Esophagus muscularis mucosa (tissue), 4 donors: ENCODE measurements at regions not wholly inside any gene's neighbourhood (a gene's known extent, or its start where the extent isn't known, plus 50 kb on each side); places are given as distances from the start of the nearest gene placed in this dataset.

Experiments used
- EP300 ChIP-seq: sonication (generic); formaldehyde crosslinking; IDR thresholded peaks from one replicate; pipeline ENCODE4 v1.6.1; 2017; ENCODE audit warnings: antibody characterized with exemption
- POLR2A ChIP-seq: fragments of 450-650 bp; IDR thresholded peaks from one replicate; pipeline ENCODE4 v1.6.1; 2017; ENCODE audit warnings: antibody characterized with exemption, moderate library complexity, mild to moderate bottlenecking, low read depth
- POLR2AphosphoS5 ChIP-seq, 2 donors: sonication (generic); formaldehyde crosslinking; IDR thresholded peaks; one replicate each; pipeline ENCODE4 v1.6.1; 2017; ENCODE audit warnings: antibody characterized with exemption in 2 of 2
- TF ChIP-seq, protein P1 (sequence below), 3 experiments: fragments of 200-600 bp in 2 of 3; fragments of 450-650 bp in 1 of 3; sonication (generic) in 2 of 3; IDR thresholded peaks; one replicate each; pipeline ENCODE4 v1.5.1; 2017 to 2019; ENCODE audit warnings: antibody characterized with exemption in 3 of 3, mild to moderate bottlenecking in 2 of 3, moderate library complexity in 1 of 3

DNA sequence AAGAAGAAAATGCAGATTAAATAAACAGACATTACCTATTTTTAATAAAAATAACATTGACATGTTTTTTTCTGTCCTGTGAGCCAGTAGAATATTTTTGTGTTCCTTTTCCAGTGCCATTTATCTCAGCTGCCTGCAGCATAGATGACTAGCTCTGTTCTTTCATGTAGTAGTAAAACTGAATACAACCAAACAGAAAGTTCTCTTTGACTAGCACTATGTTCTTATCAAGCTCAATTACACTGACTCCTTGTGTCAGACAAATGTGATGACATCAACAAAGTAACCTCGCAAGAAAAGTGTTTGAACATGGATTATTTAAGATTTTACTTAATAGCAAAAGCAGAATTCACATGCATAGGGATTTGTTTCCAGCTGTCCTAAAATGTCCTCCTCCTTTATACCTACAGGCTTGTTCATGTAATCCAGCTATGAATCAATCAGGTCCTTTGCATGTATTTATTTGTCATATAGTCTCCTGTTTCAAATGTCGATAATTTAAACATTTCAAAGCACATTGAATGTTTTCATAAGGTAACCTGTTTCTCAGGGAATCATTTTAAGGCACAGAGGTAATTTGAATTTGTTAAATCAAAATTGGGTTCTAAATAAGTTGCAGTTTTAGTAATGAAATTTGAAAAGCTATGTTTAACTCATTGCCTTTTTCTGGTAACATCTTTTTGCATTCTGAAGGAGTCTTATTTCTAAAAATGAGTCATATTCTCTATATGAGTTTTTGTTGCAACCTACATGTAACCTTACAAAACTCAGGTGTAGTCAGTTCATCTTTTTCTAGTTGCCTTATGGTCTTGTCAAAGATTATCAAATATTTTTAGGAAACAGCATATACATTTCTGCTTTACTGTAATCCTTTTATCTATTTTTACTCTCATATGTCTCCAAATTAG lies 215.3 kb upstream of the GULP1 start:
- TF ChIP-seq, protein P1, sequence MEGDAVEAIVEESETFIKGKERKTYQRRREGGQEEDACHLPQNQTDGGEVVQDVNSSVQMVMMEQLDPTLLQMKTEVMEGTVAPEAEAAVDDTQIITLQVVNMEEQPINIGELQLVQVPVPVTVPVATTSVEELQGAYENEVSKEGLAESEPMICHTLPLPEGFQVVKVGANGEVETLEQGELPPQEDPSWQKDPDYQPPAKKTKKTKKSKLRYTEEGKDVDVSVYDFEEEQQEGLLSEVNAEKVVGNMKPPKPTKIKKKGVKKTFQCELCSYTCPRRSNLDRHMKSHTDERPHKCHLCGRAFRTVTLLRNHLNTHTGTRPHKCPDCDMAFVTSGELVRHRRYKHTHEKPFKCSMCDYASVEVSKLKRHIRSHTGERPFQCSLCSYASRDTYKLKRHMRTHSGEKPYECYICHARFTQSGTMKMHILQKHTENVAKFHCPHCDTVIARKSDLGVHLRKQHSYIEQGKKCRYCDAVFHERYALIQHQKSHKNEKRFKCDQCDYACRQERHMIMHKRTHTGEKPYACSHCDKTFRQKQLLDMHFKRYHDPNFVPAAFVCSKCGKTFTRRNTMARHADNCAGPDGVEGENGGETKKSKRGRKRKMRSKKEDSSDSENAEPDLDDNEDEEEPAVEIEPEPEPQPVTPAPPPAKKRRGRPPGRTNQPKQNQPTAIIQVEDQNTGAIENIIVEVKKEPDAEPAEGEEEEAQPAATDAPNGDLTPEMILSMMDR (IDR thresholded peaks at IDR 0.05), result no peak
- no peak for TF ChIP-seq EP300
- no peak for TF ChIP-seq POLR2A
- no peak for TF ChIP-seq POLR2AphosphoS5 (IDR thresholded peaks at IDR 0.05)
